Peyer's patch (tissue), 4 donors: ENCODE measurements at regions not wholly inside any gene's neighbourhood (a gene's known extent, or its start where the extent isn't known, plus 50 kb on each side); places are given as distances from the start of the nearest gene placed in this dataset.

Experiments
- DNase-seq, 3 donors: peaks; one replicate each; pipeline ENCODE4 v3.0.0-alpha.2; 2017 to 2019
- H3K27ac ChIP-seq, 4 donors: fragments of 200-600 bp; sonication (generic); one replicate each; pipeline ENCODE4 v1.5.1; 2016 to 2019
- H3K27me3 ChIP-seq, 2 donors: fragments of 200-600 bp; sonication (generic); one replicate each; pipeline ENCODE4 v1.5.1; 2019
- H3K36me3 ChIP-seq, 3 donors: fragments of 200-600 bp; sonication (generic); one replicate each; pipeline ENCODE4 v1.5.1; 2016 to 2019
- H3K4me1 ChIP-seq, 4 donors: fragments of 200-600 bp; sonication (generic); one replicate each; pipeline ENCODE4 v1.5.1; 2016 to 2019
- H3K4me3 ChIP-seq, 4 donors: fragments of 200-600 bp; sonication (generic); 1 replicate in 3 of 4; 2 replicates in 1 of 4; pipeline ENCODE4 v1.5.1; 2016 to 2019; ENCODE audit warnings: mild to moderate bottlenecking in 1 of 4
- H3K9me3 ChIP-seq, 4 donors: fragments of 200-600 bp; sonication (generic); one replicate each; pipeline ENCODE4 v1.5.1; 2016 to 2019; ENCODE audit warnings: mild to moderate bottlenecking in 1 of 4
- POLR2A ChIP-seq, 2 donors: fragments of 450-650 bp; IDR thresholded peaks; one replicate each; pipeline ENCODE4 v1.5.1; 2017; ENCODE audit warnings: antibody characterized with exemption in 2 of 2, mild to moderate bottlenecking in 2 of 2, moderate library complexity in 2 of 2
- TF ChIP-seq, protein P1 (sequence below), 6 experiments: fragments of 450-650 bp in 4 of 6; fragments of 200-600 bp in 2 of 6; sonication (generic) in 1 of 6; IDR thresholded peaks; one replicate each; pipeline ENCODE4 v1.5.1; 2017 to 2019; ENCODE audit warnings: antibody characterized with exemption in 6 of 6, mild to moderate bottlenecking in 3 of 6, moderate library complexity in 1 of 6

DNA sequence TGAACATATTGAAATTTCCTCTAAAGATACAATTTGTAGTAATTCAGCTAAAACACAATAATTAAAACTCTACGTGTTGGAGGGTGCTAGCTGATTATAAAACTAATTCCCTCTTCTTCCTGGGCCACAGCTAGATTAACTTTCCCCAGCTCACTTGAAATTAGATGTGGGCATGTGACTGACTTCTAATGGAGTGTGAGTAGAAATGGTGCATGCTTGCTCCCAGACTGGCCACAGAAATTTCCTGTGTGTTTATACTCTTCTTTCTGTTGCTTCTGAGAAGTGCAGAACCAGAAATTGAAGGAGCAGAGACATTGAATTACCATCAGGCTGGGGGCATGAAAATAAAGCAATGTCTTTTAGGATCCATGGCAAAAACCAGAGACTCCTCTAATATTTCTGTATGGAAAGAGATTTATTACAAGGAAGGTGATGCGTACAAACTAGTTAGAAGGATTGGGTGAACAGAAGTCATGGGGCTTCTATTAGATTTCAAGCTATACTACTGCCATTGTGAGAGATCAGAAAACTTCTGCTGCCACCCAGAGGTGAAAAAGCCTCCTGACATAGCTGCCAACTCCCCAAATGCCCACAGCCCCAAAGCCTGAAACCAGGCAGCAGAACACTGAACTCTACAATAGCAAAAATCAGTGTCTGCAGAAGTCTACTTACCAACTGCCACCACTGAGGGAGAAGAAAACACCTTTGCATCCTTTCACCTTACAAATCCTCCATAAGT is 379.2 kb upstream of the MIR17HG start:
- Histone ChIP-seq H3K4me1 (no peaks in the 10 kb centered on the region), H3K36me3 (no peaks in the 10 kb centered on the region), H3K27ac (no peak overlapping the region), H3K4me3 (no peak overlapping the region), H3K27me3 (no peaks in the 10 kb centered on the region), H3K9me3 (no peaks in the 10 kb centered on the region)
- DNase-seq = no peak
- no peak for TF ChIP-seq POLR2A (IDR thresholded peaks at IDR 0.05)
- TF ChIP-seq, protein P1, sequence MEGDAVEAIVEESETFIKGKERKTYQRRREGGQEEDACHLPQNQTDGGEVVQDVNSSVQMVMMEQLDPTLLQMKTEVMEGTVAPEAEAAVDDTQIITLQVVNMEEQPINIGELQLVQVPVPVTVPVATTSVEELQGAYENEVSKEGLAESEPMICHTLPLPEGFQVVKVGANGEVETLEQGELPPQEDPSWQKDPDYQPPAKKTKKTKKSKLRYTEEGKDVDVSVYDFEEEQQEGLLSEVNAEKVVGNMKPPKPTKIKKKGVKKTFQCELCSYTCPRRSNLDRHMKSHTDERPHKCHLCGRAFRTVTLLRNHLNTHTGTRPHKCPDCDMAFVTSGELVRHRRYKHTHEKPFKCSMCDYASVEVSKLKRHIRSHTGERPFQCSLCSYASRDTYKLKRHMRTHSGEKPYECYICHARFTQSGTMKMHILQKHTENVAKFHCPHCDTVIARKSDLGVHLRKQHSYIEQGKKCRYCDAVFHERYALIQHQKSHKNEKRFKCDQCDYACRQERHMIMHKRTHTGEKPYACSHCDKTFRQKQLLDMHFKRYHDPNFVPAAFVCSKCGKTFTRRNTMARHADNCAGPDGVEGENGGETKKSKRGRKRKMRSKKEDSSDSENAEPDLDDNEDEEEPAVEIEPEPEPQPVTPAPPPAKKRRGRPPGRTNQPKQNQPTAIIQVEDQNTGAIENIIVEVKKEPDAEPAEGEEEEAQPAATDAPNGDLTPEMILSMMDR (IDR thresholded peaks at IDR 0.05) = no peak

DNA sequence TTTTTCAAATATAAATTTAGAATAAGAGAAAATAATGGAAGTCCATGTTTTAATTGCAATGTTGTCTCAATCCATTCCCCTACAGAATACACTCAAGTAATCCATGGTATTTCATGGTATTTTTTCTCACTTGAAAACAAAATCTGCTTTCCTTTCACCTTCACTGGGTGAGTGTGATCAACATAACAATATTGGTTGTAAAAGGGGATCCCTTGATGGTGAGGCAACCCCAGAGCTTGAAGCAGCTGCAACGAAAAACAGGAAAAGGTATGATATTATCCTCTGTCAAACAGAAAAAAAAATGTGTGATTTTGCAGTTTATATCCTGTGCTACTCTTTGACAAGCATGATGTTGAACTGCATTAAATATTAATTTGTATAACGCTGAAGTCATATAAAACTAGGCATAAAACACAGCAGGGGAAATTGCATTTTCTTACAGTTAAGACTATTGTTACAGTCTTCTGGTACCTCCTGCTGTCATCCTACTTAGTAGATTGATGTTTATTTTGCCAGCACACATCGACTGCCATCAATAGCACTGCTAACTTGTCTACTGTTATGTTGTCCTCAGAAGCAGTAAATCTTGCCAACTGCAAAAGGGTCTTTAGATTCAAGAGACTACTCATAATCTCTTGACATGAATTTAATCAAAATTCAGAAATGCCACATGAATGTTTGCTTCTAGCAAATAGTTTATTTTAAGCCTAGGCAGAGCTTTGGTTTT is 373.1 kb upstream of the MIR17HG start:
- Histone ChIP-seq H3K36me3 (no peaks in the 10 kb centered on the region), H3K27me3 (no peaks in the 10 kb centered on the region), H3K4me1 (no peaks in the 10 kb centered on the region), H3K4me3 (no peak overlapping the region), H3K9me3 (no peaks in the 10 kb centered on the region), H3K27ac (no peak overlapping the region)
- no peak for TF ChIP-seq POLR2A (IDR thresholded peaks at IDR 0.05)
- TF ChIP-seq, protein P1 (IDR thresholded peaks at IDR 0.05) = no peak
- DNase-seq = no peak

DNA sequence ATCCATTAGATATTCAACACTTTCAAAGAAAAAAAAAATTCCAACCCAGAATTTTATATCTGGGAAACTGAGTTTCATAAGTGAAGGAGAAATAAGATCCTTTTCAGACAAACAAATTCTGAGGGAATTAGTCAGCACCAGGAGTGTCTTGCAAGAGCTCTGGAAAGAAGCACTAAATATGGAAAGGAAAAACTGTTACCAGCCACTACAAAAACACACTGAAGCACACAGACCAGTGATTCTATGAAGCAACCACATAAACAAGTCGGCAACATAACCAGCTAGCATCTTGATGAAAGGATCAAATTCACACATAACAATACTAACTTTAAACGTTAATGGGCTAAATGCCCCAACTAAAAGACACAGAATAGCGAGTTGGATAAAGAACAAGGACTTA is 368.4 kb upstream of the MIR17HG start:
- H3K27me3 ChIP-seq = no peaks in the 10 kb centered on the region
- no peaks in the 10 kb centered on the region for H3K36me3 ChIP-seq
- H3K4me1 ChIP-seq = no peaks in the 10 kb centered on the region
- TF ChIP-seq, protein P1 (IDR thresholded peaks at IDR 0.05) = no peak
- no peak for TF ChIP-seq POLR2A (IDR thresholded peaks at IDR 0.05)
- H3K9me3 ChIP-seq = no peaks in the 10 kb centered on the region
- DNase-seq = no peak
- H3K27ac ChIP-seq = no peak overlapping the region
- H3K4me3 ChIP-seq = no peak overlapping the region

DNA sequence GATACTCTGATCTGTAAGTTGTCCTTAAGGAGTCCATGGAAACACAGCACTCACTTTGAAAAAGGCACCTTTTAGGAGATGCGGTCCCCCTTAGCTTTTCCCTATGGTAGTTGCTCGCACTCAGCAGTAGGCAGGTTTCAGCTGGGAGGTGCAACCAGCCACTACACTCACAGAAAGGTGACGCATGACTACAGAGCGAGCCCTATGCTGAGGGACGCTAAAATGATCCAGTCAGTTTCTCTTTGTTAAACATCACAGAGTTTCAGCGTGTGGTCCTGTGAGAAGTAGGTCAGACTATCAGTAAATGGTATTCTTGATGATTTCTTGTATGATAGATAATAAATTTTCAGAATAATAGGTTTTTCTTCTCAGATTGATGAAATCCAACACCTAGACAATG is 362.7 kb upstream of the MIR17HG start:
- TF ChIP-seq, protein P1 (IDR thresholded peaks at IDR 0.05) = no peak
- no peak for TF ChIP-seq POLR2A (IDR thresholded peaks at IDR 0.05)
- H3K27ac ChIP-seq = no peak overlapping the region
- H3K27me3 ChIP-seq = no peaks in the 10 kb centered on the region
- H3K9me3 ChIP-seq = no peaks in the 10 kb centered on the region
- no peak for DNase-seq
- H3K36me3 ChIP-seq = no peaks in the 10 kb centered on the region
- H3K4me3 ChIP-seq = no peak overlapping the region
- H3K4me1 ChIP-seq = no peaks in the 10 kb centered on the region

DNA sequence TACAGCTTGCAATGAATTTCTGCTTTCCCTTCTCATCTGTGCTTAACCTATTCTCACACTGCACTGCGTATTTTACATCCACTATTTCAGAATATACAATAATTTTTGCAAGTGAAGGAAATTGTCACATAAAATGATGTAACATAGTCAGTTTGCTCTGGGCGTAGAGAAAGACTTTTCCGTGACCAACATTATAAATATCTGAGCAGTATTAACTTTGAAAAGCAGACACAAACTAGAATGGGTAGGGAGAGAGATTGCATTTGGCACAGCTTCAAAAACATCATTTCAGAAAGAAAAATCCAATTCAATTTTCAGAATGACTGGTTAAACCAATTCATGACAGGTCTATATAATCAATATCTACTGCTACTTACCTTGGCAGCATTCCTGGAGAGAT is 352.5 kb upstream of the MIR17HG start:
- Histone ChIP-seq H3K27me3 (no peaks in the 10 kb centered on the region), H3K9me3 (no peaks in the 10 kb centered on the region), H3K27ac (no peak overlapping the region), H3K4me1 (no peaks in the 10 kb centered on the region), H3K36me3 (no peaks in the 10 kb centered on the region), H3K4me3 (no peak overlapping the region)
- no peak for DNase-seq
- no peak for TF ChIP-seq POLR2A (IDR thresholded peaks at IDR 0.05)
- TF ChIP-seq, protein P1 (IDR thresholded peaks at IDR 0.05) = no peak
